Hematopoietic multipotent progenitor cell treated with erythropoietin and hydrocortisone succinate and interleukin-3 and kit ligand, for 6 days (in vitro differentiated cells): ENCODE measurements at regions not wholly inside any gene's neighbourhood (a gene's known extent, or its start where the extent isn't known, plus 50 kb on each side); places are given as distances from the start of the nearest gene placed in this dataset.
"Not testable (repeated sequence)": the region's sequence is repeated elsewhere in the genome, so short reads cannot be mapped to it uniquely, and the experiment has no call there.

Experiments
- DNase-seq: peaks from one replicate; pipeline ENCODE4 v3.0.0-alpha.2; 2015

GRCh38 chr2:118791483-118791882 is 56.0 kb downstream of the EN1 start:
- no peak for DNase-seq

DNA sequence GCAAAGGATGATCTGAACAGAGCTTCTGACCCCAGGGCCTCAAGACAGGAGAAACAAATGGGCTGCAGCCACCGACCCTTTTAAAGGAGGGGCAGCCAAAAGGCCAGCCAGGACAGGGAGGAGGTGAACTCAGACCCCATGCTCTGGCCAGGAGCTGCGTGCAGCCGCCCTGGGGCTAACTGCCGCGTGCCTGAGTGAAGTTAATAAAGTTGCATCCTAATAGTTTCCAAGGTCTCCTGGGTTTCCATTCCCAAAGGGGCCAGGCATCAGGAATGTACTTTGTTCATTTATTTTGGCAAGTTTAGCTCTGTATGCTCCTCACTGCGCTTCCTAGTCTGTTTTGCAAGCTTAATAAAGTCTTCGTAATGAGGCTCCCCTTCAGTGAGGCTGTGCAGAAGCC is 60.7 kb downstream of the EN1 start:
- DNase-seq, result no peak

- DNase-seq, result no peak
Measured at GRCh38 chr2:118784860-118785259, 62.6 kb downstream of the EN1 start.

DNA sequence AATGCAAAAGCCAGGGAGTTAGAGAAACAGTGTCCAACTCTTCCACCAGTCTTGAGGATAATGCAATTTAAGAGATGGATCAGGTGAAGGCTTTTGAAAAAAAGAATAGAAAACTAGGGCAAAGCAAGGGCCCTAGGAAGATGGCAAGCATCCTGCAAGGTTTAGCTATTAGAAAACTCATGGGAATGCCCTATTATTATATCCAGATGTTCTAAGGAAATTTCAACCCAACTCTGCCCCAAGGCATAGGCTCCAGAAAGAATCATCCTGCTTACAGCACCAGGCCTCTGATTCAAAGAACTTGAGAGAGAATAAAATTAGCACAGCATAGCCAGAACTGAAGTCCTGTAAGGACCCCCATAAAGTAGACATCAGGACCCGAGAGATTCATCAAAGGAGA is 68.1 kb downstream of the EN1 start:
- no peak for DNase-seq

DNA sequence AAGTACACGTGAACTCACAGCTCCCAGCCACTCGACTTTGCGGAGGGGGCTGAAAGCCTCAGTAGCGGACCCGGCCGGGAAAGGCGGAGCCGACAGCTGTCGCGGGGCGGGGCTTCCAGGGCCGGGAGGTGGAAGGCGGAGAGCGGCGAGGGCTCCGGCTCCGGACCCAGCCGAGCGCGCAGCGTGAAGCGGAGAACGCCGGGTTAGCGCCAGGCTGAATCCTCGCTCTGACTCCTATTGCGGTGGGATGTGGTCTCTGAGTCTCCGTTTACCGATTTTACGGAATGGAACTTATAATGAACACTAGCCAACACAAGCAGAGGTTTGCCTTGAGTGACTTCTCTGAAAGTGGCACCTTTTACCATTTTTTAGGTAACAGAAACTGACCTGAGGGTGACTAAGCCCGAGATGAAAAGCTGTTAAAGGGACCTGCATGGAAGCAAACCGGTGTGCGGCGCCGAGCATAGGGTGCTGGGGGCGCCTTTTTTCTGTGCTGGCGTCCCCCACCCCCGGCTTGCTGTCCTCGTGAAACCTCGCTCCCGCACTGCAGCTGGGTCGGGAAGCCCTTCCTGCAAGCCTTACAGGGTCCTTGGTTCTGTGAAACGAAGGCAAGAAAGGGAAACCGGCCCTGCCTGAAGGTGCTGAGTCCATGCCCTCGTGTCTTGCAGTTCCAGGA is 72.9 kb downstream of the EN1 start:
- DNase-seq, result no peak

DNA sequence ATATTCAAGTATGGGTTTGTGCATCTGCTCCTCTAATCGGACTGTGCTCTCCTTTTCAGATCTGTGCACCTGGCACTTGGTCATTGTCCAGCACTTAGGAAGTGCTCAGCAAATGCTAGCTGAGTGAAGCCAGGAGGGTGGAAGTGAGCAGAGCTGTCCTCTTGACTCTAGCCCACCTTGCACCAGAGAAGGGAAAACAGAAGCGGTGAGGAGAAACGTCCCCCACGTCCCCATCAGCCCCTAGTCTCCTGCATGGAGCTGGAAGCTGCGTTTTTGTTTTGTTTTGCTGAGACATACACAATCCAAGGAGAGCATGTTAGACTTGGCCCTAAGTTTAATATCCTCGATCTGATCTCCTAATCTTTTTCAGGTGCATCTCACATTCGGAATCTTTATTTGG is 73.6 kb downstream of the EN1 start:
- no peak for DNase-seq

GRCh38 chr2:118772487-118773200 is 74.8 kb downstream of the EN1 start:
- no peak for DNase-seq

- no peak for DNase-seq
Measured at GRCh38 chr2:118769707-118770400, 77.6 kb downstream of the EN1 start.

DNA sequence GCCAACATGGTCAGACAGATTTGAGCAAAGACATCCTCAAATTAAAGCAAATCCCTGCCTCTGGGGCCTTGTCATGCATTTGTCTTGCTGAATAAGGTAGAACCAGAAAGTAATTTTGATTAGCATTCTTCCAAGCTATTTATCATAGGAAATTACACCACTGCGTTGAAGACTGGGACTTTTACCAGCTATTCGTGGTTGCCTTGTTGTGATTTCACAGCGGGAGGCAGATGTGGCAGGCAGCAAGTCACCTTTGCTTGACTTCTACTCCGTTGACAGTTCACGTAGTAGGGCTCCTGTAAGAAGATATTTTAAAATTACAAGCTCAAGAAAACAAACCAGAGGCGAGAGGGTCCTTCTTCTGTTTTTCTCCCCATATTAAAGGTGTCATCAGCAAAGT is 80.6 kb downstream of the EN1 start:
- no peak for DNase-seq

GRCh38 chr2:118764855-118765254 is 82.6 kb downstream of the EN1 start:
- DNase-seq, result no peak

DNA sequence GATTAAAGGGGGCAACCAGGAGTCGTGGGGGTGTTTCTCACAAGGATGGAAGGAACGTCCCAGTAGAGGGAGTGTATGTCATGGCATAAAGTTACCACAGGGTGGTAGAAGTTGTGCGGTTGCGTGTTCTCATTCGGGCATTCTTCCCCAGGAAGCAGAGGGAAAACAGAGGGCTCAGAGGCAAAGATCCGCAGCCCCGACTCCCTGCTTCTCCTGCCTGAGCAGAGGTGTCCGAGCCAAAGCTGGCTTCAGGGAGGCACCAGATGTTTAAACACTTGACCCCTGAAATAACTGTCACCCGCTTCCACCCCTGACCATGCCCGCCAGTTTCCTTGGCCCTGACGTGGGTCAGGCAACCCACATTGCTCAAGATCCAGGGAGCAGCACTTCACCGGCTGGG is 83.7 kb downstream of the EN1 start:
- peak; percentile 4 for DNase-seq

GRCh38 chr2:118762290-118762689 is 85.2 kb downstream of the EN1 start:
- no peak for DNase-seq

DNA sequence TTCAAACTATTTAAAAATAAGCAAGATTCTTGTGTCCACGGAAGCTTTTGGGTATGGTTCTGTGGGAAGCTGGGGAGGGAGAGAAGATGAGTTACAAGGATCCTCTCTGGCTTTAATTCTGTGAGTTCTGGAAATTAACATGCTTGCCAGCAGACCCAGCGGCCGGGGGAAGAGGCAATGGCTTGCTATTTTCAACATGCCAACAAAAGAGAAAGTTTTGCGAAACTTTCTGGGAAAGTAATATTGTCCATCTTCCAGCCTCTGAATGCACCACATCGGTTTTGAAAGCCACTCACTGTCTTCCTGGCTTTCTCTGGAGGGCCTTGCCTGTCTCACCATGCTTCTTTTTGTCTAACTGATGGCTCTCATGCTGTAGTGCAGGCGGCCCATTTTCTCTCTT is 85.7 kb downstream of the EN1 start:
- no peak for DNase-seq

DNA sequence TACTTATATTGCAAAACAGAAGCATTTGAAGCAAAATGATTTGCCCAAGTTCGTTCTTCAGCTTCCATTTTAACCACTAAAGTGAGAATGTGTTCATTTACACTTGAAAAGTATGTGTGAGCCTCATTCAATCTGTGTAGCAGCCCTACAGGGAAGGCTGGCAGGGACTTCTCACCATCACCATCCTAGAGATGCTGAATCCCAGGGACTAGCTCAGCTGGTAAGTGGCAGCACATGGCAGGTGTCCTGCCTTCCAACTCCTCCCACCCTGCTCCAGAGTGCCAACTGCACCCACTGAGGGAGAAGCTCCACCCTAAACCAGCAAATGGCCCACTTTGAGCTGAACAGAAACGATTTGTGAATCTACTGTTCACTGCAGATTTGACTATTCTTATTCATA is 91.5 kb downstream of the EN1 start:
- no peak for DNase-seq

DNA sequence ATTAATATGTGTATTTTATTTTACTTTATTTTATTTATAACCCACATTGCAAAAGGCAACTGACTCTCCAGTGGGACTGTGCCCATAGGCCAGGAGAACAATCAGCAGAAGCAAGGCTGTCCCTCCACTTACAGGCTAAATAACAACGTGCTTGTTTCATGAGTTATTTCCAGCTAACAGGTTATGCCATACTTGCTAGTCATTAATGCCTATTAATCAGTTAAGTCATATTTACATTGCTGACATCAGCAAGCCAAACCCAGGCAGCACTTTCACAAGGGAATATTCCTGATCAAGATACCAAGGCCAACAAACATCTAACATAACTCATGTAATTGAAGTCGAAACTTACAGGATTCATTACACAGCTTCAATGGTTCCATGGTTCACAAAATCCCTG is 92.1 kb downstream of the EN1 start:
- no peak for DNase-seq

GRCh38 chr2:118752762-118753429 is 94.6 kb downstream of the EN1 start:
- no peak for DNase-seq

- no peak for DNase-seq
Measured at GRCh38 chr2:118750959-118751565, 96.4 kb downstream of the EN1 start.

GRCh38 chr2:118748245-118748885 is 99.1 kb downstream of the EN1 start:
- no peak for DNase-seq

- no peak for DNase-seq
Measured at GRCh38 chr2:118747637-118748036, 99.8 kb downstream of the EN1 start.

DNA sequence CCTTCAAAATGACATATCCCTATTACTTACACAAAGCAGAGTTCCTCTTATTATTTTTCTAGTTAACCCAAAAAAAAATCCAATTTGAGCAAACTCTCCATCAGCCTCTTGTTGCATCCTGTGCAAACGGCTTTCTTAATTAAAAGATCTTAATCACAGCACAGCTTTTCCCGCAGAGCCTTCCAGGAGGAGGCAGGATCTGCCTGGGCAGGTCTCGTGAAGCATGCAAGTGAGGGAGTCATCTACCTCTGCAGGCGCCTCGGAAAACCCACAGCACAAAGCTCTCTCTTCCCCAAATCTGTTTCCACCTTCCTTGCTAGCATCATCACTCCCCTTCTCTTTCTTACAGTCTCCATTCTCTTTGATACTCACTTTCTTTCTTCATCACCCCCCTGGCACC is 100.4 kb downstream of the EN1 start:
- DNase-seq, result no peak

GRCh38 chr2:118744682-118745181 is 102.7 kb downstream of the EN1 start:
- DNase-seq, result not testable (repeated sequence)

GRCh38 chr2:118738524-118739308 is 108.7 kb downstream of the EN1 start:
- no peak for DNase-seq
